KMS-11 (cell line): ENCODE measurements at regions not wholly inside any gene's neighbourhood (a gene's known extent, or its start where the extent isn't known, plus 50 kb on each side); places are given as distances from the start of the nearest gene placed in this dataset.

Experiments
- H2AFZ ChIP-seq: fragments of 200-600 bp; sonication (generic); 2 replicates; pipeline ENCODE4 v1.6.1; 2016; ENCODE audit warnings: antibody characterized with exemption, mixed run types, low read depth
- H3K27ac ChIP-seq: fragments of 200-600 bp; sonication (generic); 2 replicates; pipeline ENCODE4 v1.6.1; 2016; ENCODE audit warnings: mild to moderate bottlenecking, mixed run types
- H3K27me3 ChIP-seq: fragments of 200-600 bp; sonication (generic); 2 replicates; pipeline ENCODE4 v1.6.1; 2017; ENCODE audit warnings: mild to moderate bottlenecking, low read depth, mixed run types, moderate library complexity; ENCODE audit not compliant: insufficient read depth
- H3K36me3 ChIP-seq: fragments of 200-600 bp; sonication (generic); 2 replicates; pipeline ENCODE4 v1.6.1; 2017; ENCODE audit warnings: mild to moderate bottlenecking, mixed run types; ENCODE audit not compliant: insufficient read depth
- H3K4me1 ChIP-seq: fragments of 200-600 bp; sonication (generic); 2 replicates; pipeline ENCODE4 v1.6.1; 2016; ENCODE audit warnings: mild to moderate bottlenecking, low read depth, mixed run types; ENCODE audit not compliant: poor library complexity, severe bottlenecking
- H3K4me2 ChIP-seq: fragments of 200-600 bp; sonication (generic); 2 replicates; pipeline ENCODE4 v1.7.0; 2016; ENCODE audit warnings: mild to moderate bottlenecking, mixed run types
- H3K4me3 ChIP-seq: fragments of 200-600 bp; sonication (generic); IDR thresholded peaks from 2 replicates; pipeline ENCODE4 v1.6.1; 2017; ENCODE audit warnings: low read depth, low read length, mixed read lengths; ENCODE audit not compliant: insufficient read depth
- H3K79me2 ChIP-seq: fragments of 200-600 bp; sonication (generic); 2 replicates; pipeline ENCODE4 v1.6.1; 2016; ENCODE audit warnings: low read depth, mixed run types; ENCODE audit not compliant: insufficient read depth
- H3K9ac ChIP-seq: fragments of 200-600 bp; sonication (generic); 2 replicates; pipeline ENCODE4 v1.6.1; 2016; ENCODE audit warnings: mild to moderate bottlenecking, mixed run types
- H4K20me1 ChIP-seq: fragments of 200-600 bp; sonication (generic); 2 replicates; pipeline ENCODE4 v1.6.1; 2016; ENCODE audit warnings: mild to moderate bottlenecking, mixed run types; ENCODE audit not compliant: insufficient read depth
- CTCF ChIP-seq: fragments of 200-600 bp; sonication (generic); conservative IDR thresholded peaks from 2 replicates; pipeline ENCODE4 v1.6.1; 2017; ENCODE audit warnings: low read depth, mild to moderate bottlenecking, antibody characterized with exemption, low read length, moderate library complexity, mixed read lengths

- Histone ChIP-seq H3K27ac (no peak overlapping the region), H3K79me2 (no peaks in the 10 kb centered on the region), H3K36me3 (no peaks in the 10 kb centered on the region), H3K4me3 (no peak overlapping the region), H3K4me1 (peaks cover 5% of the 10 kb centered on the region), H3K4me2 (no peak overlapping the region), H2AFZ (no peak overlapping the region), H3K27me3 (no peaks in the 10 kb centered on the region), H3K9ac (no peak overlapping the region), H4K20me1 (no peaks in the 10 kb centered on the region)
- TF ChIP-seq CTCF: no peak
These were observed 271.8 kb downstream of the MTX2 start for GRCh38 chr2:176540995-176541394.

DNA sequence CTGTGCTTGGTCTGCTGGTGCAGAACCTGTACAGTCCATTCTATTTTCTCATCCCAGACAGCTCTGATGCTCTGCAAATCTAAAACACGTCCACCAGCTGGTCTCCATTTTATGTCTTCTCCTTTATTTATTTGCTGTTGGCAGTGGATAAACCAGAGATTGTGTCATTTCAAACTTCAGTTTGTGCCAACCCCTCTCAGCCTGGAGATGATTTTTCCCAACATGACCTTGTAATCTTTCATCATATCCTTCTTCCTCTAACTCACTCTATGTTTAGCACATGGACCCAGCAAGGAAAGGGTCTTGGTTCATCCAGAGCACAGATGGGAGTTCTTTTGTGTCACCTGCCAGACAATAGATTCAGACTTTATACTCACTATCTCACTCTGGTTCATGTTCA lies 273.2 kb downstream of the MTX2 start:
- no peaks in the 10 kb centered on the region for H4K20me1 ChIP-seq

GRCh38 chr2:176544557-176544956 lies 275.3 kb downstream of the MTX2 start:
- Histone ChIP-seq H3K27me3 (no peaks in the 10 kb centered on the region), H3K79me2 (no peaks in the 10 kb centered on the region), H3K4me3 (no peak overlapping the region), H2AFZ (no peak overlapping the region), H4K20me1 (no peaks in the 10 kb centered on the region), H3K36me3 (no peaks in the 10 kb centered on the region), H3K9ac (no peak overlapping the region), H3K4me1 (peaks cover 7% of the 10 kb centered on the region), H3K27ac (no peak overlapping the region), H3K4me2 (no peak overlapping the region)
- TF ChIP-seq CTCF: no peak

More for the DNA sequence above, 273.2 kb downstream of the MTX2 start:
- Histone ChIP-seq H3K4me3 (no peak overlapping the region), H3K27me3 (no peaks in the 10 kb centered on the region), H3K9ac (no peak overlapping the region), H3K27ac (no peak overlapping the region), H3K36me3 (no peaks in the 10 kb centered on the region), H3K4me1 (peaks cover 7% of the 10 kb centered on the region), H2AFZ (no peak overlapping the region), H3K79me2 (no peaks in the 10 kb centered on the region), H3K4me2 (no peak overlapping the region)
- no peak for TF ChIP-seq CTCF

GRCh38 chr2:176544991-176545956 lies 276.0 kb downstream of the MTX2 start:
- no peak for TF ChIP-seq CTCF
- Histone ChIP-seq H3K9ac (no peak overlapping the region), H2AFZ (no peak overlapping the region)

More at GRCh38 chr2:176544991-176545956, 276.0 kb downstream of the MTX2 start:
- Histone ChIP-seq H3K36me3 (no peaks in the 10 kb centered on the region), H3K79me2 (no peaks in the 10 kb centered on the region), H3K4me2 (no peak overlapping the region), H3K27ac (no peak overlapping the region), H4K20me1 (no peaks in the 10 kb centered on the region), H3K27me3 (no peaks in the 10 kb centered on the region), H3K4me1 (peaks cover 7% of the 10 kb centered on the region), H3K4me3 (no peak overlapping the region)
